ENCODE measurements at regions not wholly inside any gene's neighbourhood (a gene's known extent, or its start where the extent isn't known, plus 50 kb on each side); places are given as distances from the start of the nearest gene placed in this dataset.

DNA sequence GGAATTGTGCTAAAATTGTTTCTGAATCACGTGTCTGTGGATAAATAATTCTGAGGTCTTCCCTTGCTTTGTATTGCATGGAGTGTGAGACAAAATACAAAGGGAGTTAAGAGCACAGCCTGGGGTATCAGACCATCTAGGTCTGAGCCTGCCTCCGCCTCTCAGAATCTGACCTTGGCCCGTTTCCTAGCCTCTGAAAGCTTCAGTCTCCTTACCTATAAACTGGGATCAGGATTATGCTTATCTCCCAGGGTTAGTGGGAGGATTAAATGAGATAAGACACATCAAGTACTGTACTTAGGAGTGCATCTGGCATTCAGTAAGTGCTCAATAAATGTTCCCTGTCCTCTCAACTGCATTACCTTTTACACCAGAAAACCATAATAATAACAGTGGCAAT is 140.6 kb upstream of the TENM3 start:
- no peaks in the 10 kb centered on the region for H3K27me3 ChIP-seq (ENCODE audit: control insufficient read depth in 3 of 3, insufficient read depth in 3 of 3, low read length in 3 of 3)
- H3K27ac ChIP-seq (ENCODE audit: low read depth, low read length) = no peak overlapping the region
- no peak overlapping the region for H3K9ac ChIP-seq (ENCODE audit: low read depth in 1 of 3, low read length in 3 of 3)
- H3K4me1 ChIP-seq (ENCODE audit: control insufficient read depth in 3 of 3, insufficient read depth in 3 of 3, low read length in 3 of 3) = no peaks in the 10 kb centered on the region
- H3K9me3 ChIP-seq (ENCODE audit: control insufficient read depth in 3 of 3, low read length in 3 of 3) = no peaks in the 10 kb centered on the region
- H3K4me3 ChIP-seq (ENCODE audit: low read length in 3 of 3) = no peak overlapping the region
- no peaks in the 10 kb centered on the region for H3K36me3 ChIP-seq (ENCODE audit: control insufficient read depth in 3 of 3, insufficient read depth in 3 of 3, low read length in 3 of 3)

DNA sequence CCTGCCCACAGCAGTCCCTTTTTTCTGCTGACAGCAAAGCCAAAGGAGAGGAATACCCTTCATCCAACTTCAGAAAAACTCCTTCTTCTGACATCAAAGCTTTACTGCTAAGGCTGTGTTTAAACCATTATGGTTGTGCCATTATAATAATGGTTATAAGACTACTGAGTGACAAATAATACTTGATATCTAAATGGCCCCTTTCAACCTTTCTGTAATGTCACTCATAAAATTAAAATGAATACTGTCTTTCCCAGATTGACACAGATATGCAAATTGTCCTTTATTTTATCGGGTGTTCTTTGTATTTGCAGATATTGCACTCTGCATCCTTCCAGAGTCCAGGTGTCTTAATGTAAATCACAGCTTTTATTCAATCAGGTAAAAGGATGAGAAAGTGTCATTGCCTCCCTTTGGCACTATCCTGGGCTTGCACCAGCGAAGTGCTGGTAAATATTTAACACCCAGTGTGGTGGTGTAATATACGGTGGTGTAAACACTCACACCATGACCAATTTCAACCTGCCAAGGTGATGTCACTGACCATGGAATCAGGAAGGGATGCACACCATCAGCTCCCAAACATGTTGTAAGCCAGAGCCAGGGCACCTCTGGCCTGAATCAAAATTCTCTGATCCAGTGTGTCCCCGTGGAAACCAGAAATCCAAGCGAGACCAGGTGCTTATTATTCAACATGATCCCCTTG is 139.4 kb upstream of the TENM3 start:
- Histone ChIP-seq H3K27me3 (ENCODE audit: control insufficient read depth in 3 of 3, insufficient read depth in 3 of 3, low read length in 3 of 3) (no peaks in the 10 kb centered on the region), H3K9ac (ENCODE audit: low read depth in 1 of 3, low read length in 3 of 3) (no peak overlapping the region), H3K36me3 (ENCODE audit: control insufficient read depth in 3 of 3, insufficient read depth in 3 of 3, low read length in 3 of 3) (no peaks in the 10 kb centered on the region), H3K4me1 (ENCODE audit: control insufficient read depth in 3 of 3, insufficient read depth in 3 of 3, low read length in 3 of 3) (no peaks in the 10 kb centered on the region), H3K27ac (ENCODE audit: low read depth, low read length) (no peak overlapping the region), H3K4me3 (ENCODE audit: low read length in 3 of 3) (no peak overlapping the region), H3K9me3 (ENCODE audit: control insufficient read depth in 3 of 3, low read length in 3 of 3) (no peaks in the 10 kb centered on the region)

DNA sequence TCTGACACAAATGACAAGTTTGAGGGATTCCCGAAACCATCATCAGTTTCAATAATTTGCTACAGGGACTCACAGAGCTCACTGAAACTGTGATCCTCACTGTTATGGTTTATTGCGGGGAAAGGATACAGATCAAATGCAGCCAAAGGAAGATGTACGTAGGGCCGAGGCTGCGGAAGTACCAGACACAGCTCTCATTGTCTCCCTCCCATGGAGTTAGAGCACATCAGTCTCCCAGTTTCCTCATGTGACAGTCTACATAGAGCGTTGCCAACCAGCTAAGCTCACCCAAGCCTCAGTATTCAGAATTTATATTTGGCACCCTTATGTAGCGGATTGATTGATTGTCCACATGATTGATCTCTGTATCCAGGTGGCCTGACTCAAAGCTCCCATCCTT is 137.8 kb upstream of the TENM3 start:
- Histone ChIP-seq H3K4me1 (ENCODE audit: control insufficient read depth in 3 of 3, insufficient read depth in 3 of 3, low read length in 3 of 3) (no peaks in the 10 kb centered on the region), H3K9me3 (ENCODE audit: control insufficient read depth in 3 of 3, low read length in 3 of 3) (no peaks in the 10 kb centered on the region), H3K9ac (ENCODE audit: low read depth in 1 of 3, low read length in 3 of 3) (no peak overlapping the region), H3K27ac (ENCODE audit: low read depth, low read length) (no peak overlapping the region), H3K27me3 (ENCODE audit: control insufficient read depth in 3 of 3, insufficient read depth in 3 of 3, low read length in 3 of 3) (no peaks in the 10 kb centered on the region), H3K36me3 (ENCODE audit: control insufficient read depth in 3 of 3, insufficient read depth in 3 of 3, low read length in 3 of 3) (no peaks in the 10 kb centered on the region), H3K4me3 (ENCODE audit: low read length in 3 of 3) (no peak overlapping the region)

DNA sequence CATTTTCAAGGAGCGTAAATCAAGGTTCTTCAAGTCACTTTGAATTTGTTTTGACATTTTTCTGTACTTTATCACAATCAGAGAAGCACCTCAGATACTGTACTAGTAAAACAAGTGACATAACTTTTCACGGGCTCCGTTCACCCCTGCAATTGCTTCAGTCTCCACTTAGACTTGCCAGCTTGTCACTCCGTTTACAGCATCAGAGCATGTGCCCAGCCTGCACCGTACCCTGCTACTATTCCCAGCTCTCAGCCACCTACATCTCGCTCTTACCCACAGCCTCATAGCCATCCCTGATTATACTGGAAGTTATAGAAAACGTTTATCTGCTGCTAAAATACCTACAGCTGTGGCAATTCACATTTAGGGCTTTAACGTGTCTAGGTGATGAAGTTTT is 135.3 kb upstream of the TENM3 start:
- Histone ChIP-seq H3K9me3 (ENCODE audit: control insufficient read depth in 3 of 3, low read length in 3 of 3) (no peaks in the 10 kb centered on the region), H3K27me3 (ENCODE audit: control insufficient read depth in 3 of 3, insufficient read depth in 3 of 3, low read length in 3 of 3) (no peaks in the 10 kb centered on the region), H3K9ac (ENCODE audit: low read depth in 1 of 3, low read length in 3 of 3) (no peak overlapping the region), H3K27ac (ENCODE audit: low read depth, low read length) (no peak overlapping the region), H3K4me1 (ENCODE audit: control insufficient read depth in 3 of 3, insufficient read depth in 3 of 3, low read length in 3 of 3) (no peaks in the 10 kb centered on the region), H3K4me3 (ENCODE audit: low read length in 3 of 3) (no peak overlapping the region), H3K36me3 (ENCODE audit: control insufficient read depth in 3 of 3, insufficient read depth in 3 of 3, low read length in 3 of 3) (no peaks in the 10 kb centered on the region)

DNA sequence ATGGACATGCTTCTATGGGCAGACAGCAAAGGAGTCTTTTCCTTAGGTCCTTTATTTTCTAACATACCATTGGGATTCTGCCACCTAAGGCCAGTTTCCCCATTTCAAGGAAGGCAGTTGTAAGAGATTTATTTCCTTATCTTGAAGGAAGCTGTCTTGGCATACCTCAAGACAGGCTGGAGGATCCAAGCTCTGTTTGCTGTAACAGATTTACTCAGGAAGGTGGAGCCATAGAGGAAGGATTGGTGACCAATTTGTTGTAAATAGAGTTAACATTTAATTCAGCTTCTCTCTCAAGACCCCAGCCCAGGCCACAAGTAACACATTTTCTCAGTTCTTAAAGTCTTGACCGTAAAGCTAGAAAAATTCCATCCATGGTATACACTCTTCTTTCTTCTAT is 131.6 kb upstream of the TENM3 start:
- H3K9me3 ChIP-seq (ENCODE audit: control insufficient read depth in 3 of 3, low read length in 3 of 3) = no peaks in the 10 kb centered on the region
- no peaks in the 10 kb centered on the region for H3K4me1 ChIP-seq (ENCODE audit: control insufficient read depth in 3 of 3, insufficient read depth in 3 of 3, low read length in 3 of 3)
- no peak overlapping the region for H3K9ac ChIP-seq (ENCODE audit: low read depth in 1 of 3, low read length in 3 of 3)
- no peaks in the 10 kb centered on the region for H3K27me3 ChIP-seq (ENCODE audit: control insufficient read depth in 3 of 3, insufficient read depth in 3 of 3, low read length in 3 of 3)
- H3K27ac ChIP-seq (ENCODE audit: low read depth, low read length) = no peak overlapping the region
- no peak overlapping the region for H3K4me3 ChIP-seq (ENCODE audit: low read length in 3 of 3)
- no peaks in the 10 kb centered on the region for H3K36me3 ChIP-seq (ENCODE audit: control insufficient read depth in 3 of 3, insufficient read depth in 3 of 3, low read length in 3 of 3)

DNA sequence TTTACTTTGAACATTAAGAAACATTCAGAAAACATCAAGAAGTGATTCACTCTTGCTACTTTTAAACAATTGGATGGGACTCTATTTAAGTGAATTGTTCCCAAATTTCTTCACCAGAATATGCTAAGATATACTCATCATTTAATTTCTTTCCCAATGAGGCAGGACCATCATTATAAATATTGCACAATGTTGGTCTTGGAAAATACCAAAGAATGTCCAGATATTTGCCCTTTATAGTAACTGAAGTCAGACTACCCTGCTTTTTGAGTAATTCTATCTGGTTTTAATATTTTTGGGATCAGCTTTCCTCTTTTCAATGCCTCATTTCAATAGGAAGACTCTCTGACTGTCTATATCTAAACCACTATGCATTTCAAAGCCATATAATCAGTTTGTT is 129.4 kb upstream of the TENM3 start:
- Histone ChIP-seq H3K4me1 (ENCODE audit: control insufficient read depth in 3 of 3, insufficient read depth in 3 of 3, low read length in 3 of 3) (no peaks in the 10 kb centered on the region), H3K27ac (ENCODE audit: low read depth, low read length) (no peak overlapping the region), H3K9me3 (ENCODE audit: control insufficient read depth in 3 of 3, low read length in 3 of 3) (peaks cover 0 to under 1% (median 0%) of the 10 kb centered on the region in 3 donors), H3K27me3 (ENCODE audit: control insufficient read depth in 3 of 3, insufficient read depth in 3 of 3, low read length in 3 of 3) (no peaks in the 10 kb centered on the region), H3K9ac (ENCODE audit: low read depth in 1 of 3, low read length in 3 of 3) (no peak overlapping the region), H3K4me3 (ENCODE audit: low read length in 3 of 3) (no peak overlapping the region), H3K36me3 (ENCODE audit: control insufficient read depth in 3 of 3, insufficient read depth in 3 of 3, low read length in 3 of 3) (no peaks in the 10 kb centered on the region)

DNA sequence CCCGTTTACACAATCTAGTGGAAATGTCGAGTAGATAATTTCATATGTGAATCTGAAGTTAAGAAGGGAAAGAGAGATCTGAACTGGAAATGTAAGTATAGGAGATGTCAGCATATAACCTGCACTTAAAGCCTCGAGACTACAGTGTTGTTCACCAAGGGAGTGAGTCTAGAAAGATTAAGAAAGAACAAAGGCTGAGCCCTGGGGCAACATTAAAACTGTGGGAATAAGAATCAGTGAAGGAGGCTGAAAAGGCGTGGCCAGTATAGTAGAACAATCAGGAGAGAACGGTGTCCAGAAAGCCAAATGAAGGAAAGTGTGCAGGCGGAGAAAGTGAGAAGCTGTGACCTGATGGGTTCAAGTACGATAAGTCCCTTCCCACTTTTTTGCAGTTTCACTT is 118.8 kb upstream of the TENM3 start:
- no peak overlapping the region for H3K4me3 ChIP-seq (ENCODE audit: low read length in 3 of 3)
- H3K36me3 ChIP-seq (ENCODE audit: control insufficient read depth in 3 of 3, insufficient read depth in 3 of 3, low read length in 3 of 3) = no peaks in the 10 kb centered on the region
- no peaks in the 10 kb centered on the region for H3K27me3 ChIP-seq (ENCODE audit: control insufficient read depth in 3 of 3, insufficient read depth in 3 of 3, low read length in 3 of 3)
- no peaks in the 10 kb centered on the region for H3K4me1 ChIP-seq (ENCODE audit: control insufficient read depth in 3 of 3, insufficient read depth in 3 of 3, low read length in 3 of 3)
- H3K27ac ChIP-seq (ENCODE audit: low read depth, low read length) = no peak overlapping the region
- H3K9me3 ChIP-seq (ENCODE audit: control insufficient read depth in 3 of 3, low read length in 3 of 3) = peaks cover 0 to 2% (median 0%) of the 10 kb centered on the region in 3 donors
- no peak overlapping the region for H3K9ac ChIP-seq (ENCODE audit: low read depth in 1 of 3, low read length in 3 of 3)

DNA sequence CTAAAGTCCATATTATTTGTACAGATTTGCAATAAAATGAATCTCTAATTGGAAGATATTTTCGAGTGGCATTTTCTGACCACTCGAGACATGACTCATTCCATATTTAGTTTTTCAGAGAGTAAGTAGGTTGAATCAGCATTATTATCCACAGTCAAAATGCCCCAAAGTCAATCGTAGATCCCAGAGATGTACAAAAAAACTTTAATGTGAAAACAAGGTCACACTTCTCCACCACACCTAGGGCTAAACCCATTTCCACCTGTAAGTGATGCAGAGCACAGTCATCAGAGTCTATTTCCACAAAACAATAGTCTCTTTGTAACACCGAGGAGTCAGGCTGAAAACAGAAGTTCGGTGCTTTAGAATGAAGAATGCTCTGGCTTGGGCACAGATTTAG is 117.1 kb upstream of the TENM3 start:
- H3K9me3 ChIP-seq (ENCODE audit: control insufficient read depth in 3 of 3, low read length in 3 of 3) = peaks cover 0 to 2% (median 0%) of the 10 kb centered on the region in 3 donors
- H3K9ac ChIP-seq (ENCODE audit: low read depth in 1 of 3, low read length in 3 of 3) = no peak overlapping the region
- no peak overlapping the region for H3K4me3 ChIP-seq (ENCODE audit: low read length in 3 of 3)
- H3K27me3 ChIP-seq (ENCODE audit: control insufficient read depth in 3 of 3, insufficient read depth in 3 of 3, low read length in 3 of 3) = no peaks in the 10 kb centered on the region
- no peaks in the 10 kb centered on the region for H3K36me3 ChIP-seq (ENCODE audit: control insufficient read depth in 3 of 3, insufficient read depth in 3 of 3, low read length in 3 of 3)
- no peak overlapping the region for H3K27ac ChIP-seq (ENCODE audit: low read depth, low read length)
- no peaks in the 10 kb centered on the region for H3K4me1 ChIP-seq (ENCODE audit: control insufficient read depth in 3 of 3, insufficient read depth in 3 of 3, low read length in 3 of 3)

DNA sequence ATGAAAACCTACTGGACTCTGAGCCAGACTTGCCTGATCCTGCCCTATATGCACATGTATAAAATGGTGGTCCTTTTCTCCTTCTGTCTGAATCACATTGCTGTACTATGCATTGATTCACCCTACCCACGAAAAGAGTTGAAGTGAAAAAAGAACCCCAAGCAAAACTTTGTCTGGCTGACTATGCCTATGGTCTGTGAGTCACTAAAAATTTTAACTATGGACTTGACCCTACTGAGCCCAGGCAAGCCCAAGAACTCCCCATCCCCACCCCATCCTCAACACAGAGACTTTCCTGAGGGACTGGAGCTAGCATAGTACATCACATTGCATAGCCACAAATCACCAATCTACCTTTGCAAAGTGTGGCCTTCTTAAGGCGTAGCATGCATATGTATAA is 116.6 kb upstream of the TENM3 start:
- Histone ChIP-seq H3K4me1 (ENCODE audit: control insufficient read depth in 3 of 3, insufficient read depth in 3 of 3, low read length in 3 of 3) (no peaks in the 10 kb centered on the region), H3K4me3 (ENCODE audit: low read length in 3 of 3) (no peak overlapping the region), H3K27ac (ENCODE audit: low read depth, low read length) (no peak overlapping the region), H3K36me3 (ENCODE audit: control insufficient read depth in 3 of 3, insufficient read depth in 3 of 3, low read length in 3 of 3) (no peaks in the 10 kb centered on the region), H3K9ac (ENCODE audit: low read depth in 1 of 3, low read length in 3 of 3) (no peak overlapping the region), H3K27me3 (ENCODE audit: control insufficient read depth in 3 of 3, insufficient read depth in 3 of 3, low read length in 3 of 3) (no peaks in the 10 kb centered on the region), H3K9me3 (ENCODE audit: control insufficient read depth in 3 of 3, low read length in 3 of 3) (peaks cover 0 to 2% (median 0%) of the 10 kb centered on the region in 3 donors)

DNA sequence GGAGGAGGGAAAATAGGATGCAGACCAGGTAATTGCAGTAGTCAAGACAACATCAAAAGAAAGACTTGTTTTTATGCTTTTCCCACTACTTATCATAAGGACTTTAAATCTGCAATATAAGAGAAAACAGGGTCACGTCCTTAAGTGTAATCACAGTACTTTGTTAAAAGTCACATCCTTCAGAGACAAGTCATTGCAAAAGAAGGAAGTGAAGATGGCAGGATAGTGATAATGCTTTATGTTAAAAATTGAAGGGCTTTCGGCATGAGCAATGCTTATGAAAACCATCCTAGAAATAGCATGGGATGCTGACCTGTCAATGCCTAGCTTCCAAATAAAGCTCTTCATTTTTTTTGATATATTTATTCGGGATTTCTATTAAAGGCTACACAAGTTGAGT is 110.2 kb upstream of the TENM3 start:
- Histone ChIP-seq H3K9me3 (ENCODE audit: control insufficient read depth in 3 of 3, low read length in 3 of 3) (no peaks in the 10 kb centered on the region), H3K27me3 (ENCODE audit: control insufficient read depth in 3 of 3, insufficient read depth in 3 of 3, low read length in 3 of 3) (peaks cover 0 to 3% (median 0%) of the 10 kb centered on the region in 3 donors), H3K9ac (ENCODE audit: low read depth in 1 of 3, low read length in 3 of 3) (no peak overlapping the region), H3K27ac (ENCODE audit: low read depth, low read length) (no peak overlapping the region), H3K4me1 (ENCODE audit: control insufficient read depth in 3 of 3, insufficient read depth in 3 of 3, low read length in 3 of 3) (no peaks in the 10 kb centered on the region), H3K36me3 (ENCODE audit: control insufficient read depth in 3 of 3, insufficient read depth in 3 of 3, low read length in 3 of 3) (no peaks in the 10 kb centered on the region), H3K4me3 (ENCODE audit: low read length in 3 of 3) (no peak overlapping the region)

Data from skeletal muscle tissue (tissue), 3 donors.